ENCODE measurements at regions not wholly inside any gene's neighbourhood (a gene's known extent, or its start where the extent isn't known, plus 50 kb on each side); places are given as distances from the start of the nearest gene placed in this dataset.

- TF ChIP-seq CTCF (IDR thresholded peaks at IDR 0.05), result no peak
- no peak for TF ChIP-seq POLR2A (IDR thresholded peaks at IDR 0.05)
These were observed 223.9 kb upstream of the VEGFC start for GRCh38 chr4:177016541-177017141.
